Activated CD8-positive, alpha-beta memory T cell treated with anti-CD3 and anti-CD28 coated beads, Interleukin-2, amount 50 U/mL, for 48 hours (primary cell): ENCODE measurements at regions not wholly inside any gene's neighbourhood (a gene's known extent, or its start where the extent isn't known, plus 50 kb on each side); places are given as distances from the start of the nearest gene placed in this dataset.

Source experiments
- DNase-seq: peaks from one replicate; pipeline ENCODE4 v3.0.0-alpha.2; 2020

- no peak for DNase-seq
Observed at GRCh38 chr7:46391231-46392201, 470.4 kb upstream of the IGFBP3 start.

- no peak for DNase-seq
Observed at GRCh38 chr7:46390042-46390441, 469.0 kb upstream of the IGFBP3 start.

- DNase-seq = no peak
Observed at GRCh38 chr7:46389146-46389545, 468.1 kb upstream of the IGFBP3 start.

- DNase-seq = no peak
Observed at GRCh38 chr7:46387646-46388045, 466.6 kb upstream of the IGFBP3 start.

- no peak for DNase-seq
Observed at GRCh38 chr7:46386428-46387399, 465.6 kb upstream of the IGFBP3 start.

- no peak for DNase-seq
Observed at GRCh38 chr7:46385662-46386309, 464.7 kb upstream of the IGFBP3 start.

GRCh38 chr7:46383605-46384004 is 462.5 kb upstream of the IGFBP3 start:
- no peak for DNase-seq

- no peak for DNase-seq
Observed at GRCh38 chr7:46369933-46370654, 449.0 kb upstream of the IGFBP3 start.

GRCh38 chr7:46368871-46369270 is 447.8 kb upstream of the IGFBP3 start:
- DNase-seq = no peak

GRCh38 chr7:46366526-46366925 is 445.5 kb upstream of the IGFBP3 start:
- no peak for DNase-seq

GRCh38 chr7:46363688-46364087 is 442.6 kb upstream of the IGFBP3 start:
- no peak for DNase-seq

GRCh38 chr7:46360811-46361210 is 439.7 kb upstream of the IGFBP3 start:
- DNase-seq = no peak

GRCh38 chr7:46360296-46360695 is 439.2 kb upstream of the IGFBP3 start:
- DNase-seq = no peak

GRCh38 chr7:46357851-46358250 is 436.8 kb upstream of the IGFBP3 start:
- no peak for DNase-seq

- DNase-seq = no peak
Observed at GRCh38 chr7:46357290-46357689, 436.2 kb upstream of the IGFBP3 start.

- DNase-seq = no peak
Observed at GRCh38 chr7:46356371-46356770, 435.3 kb upstream of the IGFBP3 start.

- no peak for DNase-seq
Observed at GRCh38 chr7:46355331-46355730, 434.3 kb upstream of the IGFBP3 start.

- DNase-seq = no peak
Observed at GRCh38 chr7:46352004-46352954, 431.2 kb upstream of the IGFBP3 start.

GRCh38 chr7:46349490-46349889 is 428.4 kb upstream of the IGFBP3 start:
- DNase-seq = no peak

- no peak for DNase-seq
Observed at GRCh38 chr7:46344533-46344932, 423.5 kb upstream of the IGFBP3 start.

GRCh38 chr7:46343802-46344201 is 422.7 kb upstream of the IGFBP3 start:
- no peak for DNase-seq
